Right atrium auricular region (tissue), 2 donors: ENCODE measurements at regions not wholly inside any gene's neighbourhood (a gene's known extent, or its start where the extent isn't known, plus 50 kb on each side); places are given as distances from the start of the nearest gene placed in this dataset.
A peak's percentile ranks its signal among the peaks of the same experiment; 100 is the strongest.

Source experiments
- DNase-seq: peaks from one replicate; pipeline ENCODE4 v3.0.0-alpha.2; 2019; ENCODE audit warnings: low spot score
- H3K27ac ChIP-seq, 2 donors: fragments of 200-600 bp; sonication (generic); 1 replicate in 1 of 2; 2 replicates in 1 of 2; pipeline ENCODE4 v1.5.1; 2016 to 2019
- H3K27me3 ChIP-seq, 2 donors: fragments of 200-600 bp; sonication (generic); one replicate each; pipeline versions ENCODE4 v1.5.1 to v1.6.0; 2017 to 2019
- H3K36me3 ChIP-seq: fragments of 200-600 bp; sonication (generic); one replicate; pipeline ENCODE4 v1.5.1; 2016
- H3K4me1 ChIP-seq, 2 donors: fragments of 200-600 bp; sonication (generic); one replicate each; pipeline versions ENCODE4 v1.5.1 to v1.6.0; 2017 to 2019
- H3K4me3 ChIP-seq, 2 donors: fragments of 200-600 bp; sonication (generic); 1 replicate in 1 of 2; 2 replicates in 1 of 2; pipeline ENCODE4 v1.5.1; 2017 to 2019; ENCODE audit warnings: mild to moderate bottlenecking in 1 of 2, moderate library complexity in 1 of 2
- H3K9me3 ChIP-seq, 2 donors: fragments of 200-600 bp; sonication (generic); one replicate each; pipeline ENCODE4 v1.5.1; 2019
- TF ChIP-seq, protein P1 (sequence below), 2 donors: fragments of 200-600 bp; sonication (generic); IDR thresholded peaks; one replicate each; pipeline ENCODE4 v1.5.1; 2019; ENCODE audit warnings: antibody characterized with exemption in 2 of 2

DNA sequence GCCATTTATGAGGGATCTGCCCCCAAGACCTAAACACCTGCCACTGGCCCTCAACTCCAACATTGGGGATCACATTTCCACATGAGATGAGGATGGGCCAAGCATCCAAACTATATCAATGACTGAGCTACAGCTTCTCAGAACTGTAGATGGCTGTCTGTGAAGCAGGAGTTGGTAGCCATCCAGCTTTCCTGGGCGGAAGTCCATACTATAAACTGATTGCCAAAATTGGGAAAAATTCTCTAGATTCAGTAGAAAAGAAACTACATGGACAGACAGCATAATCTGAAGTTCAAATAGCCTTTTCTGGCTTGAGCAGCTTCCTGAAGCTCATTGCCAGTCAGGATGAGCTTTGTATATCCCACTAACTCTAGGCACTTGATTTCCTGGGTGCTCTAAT, 214.7 kb upstream of the ZBTB20 start:
- Histone ChIP-seq H3K9me3 (no peaks in the 10 kb centered on the region), H3K4me1 (peaks cover 0 to 8% of the 10 kb centered on the region in 2 donors), H3K27ac (no peak overlapping the region), H3K27me3 (no peaks in the 10 kb centered on the region), H3K4me3 (no peak overlapping the region), H3K36me3 (no peaks in the 10 kb centered on the region)
- DNase-seq: no peak
- TF ChIP-seq, protein P1, sequence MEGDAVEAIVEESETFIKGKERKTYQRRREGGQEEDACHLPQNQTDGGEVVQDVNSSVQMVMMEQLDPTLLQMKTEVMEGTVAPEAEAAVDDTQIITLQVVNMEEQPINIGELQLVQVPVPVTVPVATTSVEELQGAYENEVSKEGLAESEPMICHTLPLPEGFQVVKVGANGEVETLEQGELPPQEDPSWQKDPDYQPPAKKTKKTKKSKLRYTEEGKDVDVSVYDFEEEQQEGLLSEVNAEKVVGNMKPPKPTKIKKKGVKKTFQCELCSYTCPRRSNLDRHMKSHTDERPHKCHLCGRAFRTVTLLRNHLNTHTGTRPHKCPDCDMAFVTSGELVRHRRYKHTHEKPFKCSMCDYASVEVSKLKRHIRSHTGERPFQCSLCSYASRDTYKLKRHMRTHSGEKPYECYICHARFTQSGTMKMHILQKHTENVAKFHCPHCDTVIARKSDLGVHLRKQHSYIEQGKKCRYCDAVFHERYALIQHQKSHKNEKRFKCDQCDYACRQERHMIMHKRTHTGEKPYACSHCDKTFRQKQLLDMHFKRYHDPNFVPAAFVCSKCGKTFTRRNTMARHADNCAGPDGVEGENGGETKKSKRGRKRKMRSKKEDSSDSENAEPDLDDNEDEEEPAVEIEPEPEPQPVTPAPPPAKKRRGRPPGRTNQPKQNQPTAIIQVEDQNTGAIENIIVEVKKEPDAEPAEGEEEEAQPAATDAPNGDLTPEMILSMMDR (IDR thresholded peaks at IDR 0.05): no peak

DNA sequence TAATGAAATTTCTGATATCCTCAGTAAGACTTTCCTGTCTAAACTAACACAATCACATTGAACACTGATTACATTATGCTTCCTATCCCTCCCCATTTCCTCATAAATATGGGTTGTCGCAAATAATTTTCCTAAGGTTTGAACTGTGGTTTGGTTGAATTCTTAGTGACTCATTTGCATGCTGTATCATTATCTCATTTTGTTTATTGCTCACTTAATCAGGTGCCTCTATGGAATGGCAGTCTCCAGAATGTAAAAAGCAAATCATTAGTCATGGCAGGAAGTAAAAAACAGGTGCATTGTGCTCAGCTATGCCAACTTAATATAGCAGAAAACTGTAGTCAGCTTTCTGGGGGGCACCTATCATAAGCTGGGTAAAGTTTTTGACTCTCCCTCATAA, 216.0 kb upstream of the ZBTB20 start:
- H3K4me3 ChIP-seq: no peak overlapping the region
- no peaks in the 10 kb centered on the region for H3K36me3 ChIP-seq
- H3K4me1 ChIP-seq: peaks cover 0 to 8% of the 10 kb centered on the region in 2 donors
- no peaks in the 10 kb centered on the region for H3K27me3 ChIP-seq
- no peak for DNase-seq
- no peaks in the 10 kb centered on the region for H3K9me3 ChIP-seq
- no peak overlapping the region for H3K27ac ChIP-seq
- TF ChIP-seq, protein P1 (IDR thresholded peaks at IDR 0.05): no peak

DNA sequence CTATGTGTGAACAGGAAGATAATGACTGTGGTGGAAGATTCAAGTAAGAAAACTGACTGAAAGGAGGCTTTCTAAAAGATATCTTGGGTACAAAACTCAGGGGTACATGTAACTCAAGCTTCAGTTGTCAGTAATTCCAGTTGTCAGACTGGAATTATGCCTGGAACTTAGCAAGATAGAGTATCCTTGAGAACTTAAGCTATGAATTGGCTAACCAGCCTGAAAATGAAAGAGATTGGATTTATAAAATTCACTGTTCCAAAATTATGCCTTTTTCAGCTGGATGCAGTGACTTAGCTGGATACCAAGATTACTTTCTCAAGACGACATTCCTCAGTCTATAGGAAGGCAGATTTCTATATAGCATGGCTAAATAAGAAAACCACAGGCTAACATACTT, 221.9 kb upstream of the ZBTB20 start:
- Histone ChIP-seq H3K9me3 (no peaks in the 10 kb centered on the region), H3K27ac (no peak overlapping the region), H3K27me3 (no peaks in the 10 kb centered on the region), H3K4me1 (no peaks in the 10 kb centered on the region), H3K4me3 (no peak overlapping the region), H3K36me3 (no peaks in the 10 kb centered on the region)
- TF ChIP-seq, protein P1 (IDR thresholded peaks at IDR 0.05): no peak
- no peak for DNase-seq

DNA sequence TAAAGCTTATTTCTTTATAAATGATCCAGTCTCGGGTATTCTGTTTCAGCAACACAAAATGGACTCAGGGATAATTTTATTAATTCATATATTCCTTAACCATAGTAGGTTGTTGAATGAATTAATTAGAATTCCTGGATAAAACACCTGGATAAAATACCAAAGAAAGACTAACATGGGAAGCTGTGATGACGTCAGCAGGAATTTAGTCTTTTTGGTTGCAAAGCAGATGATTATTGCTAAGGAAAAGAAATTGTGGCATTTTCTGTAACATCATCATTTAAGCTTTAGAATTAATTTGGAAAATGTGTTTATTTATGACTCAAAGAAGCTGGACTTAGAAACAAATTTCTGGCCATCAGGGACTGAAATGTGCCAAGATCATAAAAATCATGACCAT, 228.3 kb upstream of the ZBTB20 start:
- no peak for DNase-seq
- H3K4me1 ChIP-seq: no peaks in the 10 kb centered on the region
- no peaks in the 10 kb centered on the region for H3K9me3 ChIP-seq
- no peaks in the 10 kb centered on the region for H3K36me3 ChIP-seq
- no peak overlapping the region for H3K27ac ChIP-seq
- TF ChIP-seq, protein P1 (IDR thresholded peaks at IDR 0.05): no peak
- H3K4me3 ChIP-seq: no peak overlapping the region
- H3K27me3 ChIP-seq: no peaks in the 10 kb centered on the region

DNA sequence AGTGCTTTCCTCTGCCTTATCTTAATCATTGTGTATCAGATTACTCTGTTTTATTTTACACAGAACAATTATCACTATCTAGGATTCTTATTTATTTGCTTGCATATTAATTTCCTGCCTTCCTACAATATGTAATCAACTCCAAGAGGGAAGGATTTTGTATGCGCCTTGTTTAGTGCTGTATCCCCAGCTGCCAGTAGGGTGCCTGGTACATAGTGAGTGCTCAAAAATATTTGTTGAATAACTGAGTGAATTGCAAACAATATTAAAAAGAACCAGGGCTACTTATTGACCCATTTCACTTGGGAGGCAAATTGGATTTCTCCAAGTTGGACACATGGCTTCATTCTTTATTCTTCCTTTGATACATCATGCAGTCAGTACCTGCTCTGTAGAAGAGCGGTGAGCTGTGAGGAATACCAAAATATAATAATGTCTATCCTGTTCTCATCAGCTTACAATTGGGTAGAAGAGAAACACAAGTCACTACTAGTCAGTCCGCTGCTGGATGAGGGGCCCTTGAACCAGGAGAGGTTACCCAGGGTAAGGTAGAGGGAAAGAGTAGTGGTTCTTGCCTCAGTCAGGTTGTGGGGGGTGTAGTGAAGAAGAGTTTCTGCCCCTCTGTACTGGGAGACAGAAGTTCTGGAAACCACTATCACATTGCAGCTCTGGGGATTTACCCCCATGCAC, 233.9 kb upstream of the ZBTB20 start:
- TF ChIP-seq, protein P1 (IDR thresholded peaks at IDR 0.05): peak in 1 of 2 donors; percentile 24
- Histone ChIP-seq H3K27ac (peak overlapping the region in 1 of 2 donors; percentile 81), H3K27me3 (no peaks in the 10 kb centered on the region), H3K36me3 (no peaks in the 10 kb centered on the region), H3K9me3 (no peaks in the 10 kb centered on the region), H3K4me3 (no peak overlapping the region), H3K4me1 (peaks cover 0 to 7% of the 10 kb centered on the region in 2 donors)
- no peak for DNase-seq

DNA sequence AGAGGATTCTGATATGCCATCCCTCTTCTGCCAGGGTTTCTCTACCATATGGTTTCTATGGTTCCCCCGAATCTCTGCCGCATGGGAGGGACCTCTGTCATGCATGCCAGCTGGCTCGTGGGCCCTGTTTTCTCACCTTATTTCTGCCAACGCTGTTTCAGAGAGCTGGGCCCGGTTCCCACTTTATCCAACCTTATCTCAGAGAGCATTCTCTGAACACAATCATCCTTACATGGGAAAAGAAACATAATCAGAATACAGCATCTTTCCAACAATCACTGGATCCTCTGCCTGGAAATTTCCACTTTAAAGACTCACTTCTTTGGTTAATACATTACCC, 234.5 kb upstream of the ZBTB20 start:
- H3K27me3 ChIP-seq: no peaks in the 10 kb centered on the region
- TF ChIP-seq, protein P1 (IDR thresholded peaks at IDR 0.05): no peak
- no peaks in the 10 kb centered on the region for H3K36me3 ChIP-seq
- no peaks in the 10 kb centered on the region for H3K9me3 ChIP-seq
- DNase-seq: peak; percentile 60
- peaks cover 0 to 7% of the 10 kb centered on the region in 2 donors for H3K4me1 ChIP-seq
- no peak overlapping the region for H3K4me3 ChIP-seq
- H3K27ac ChIP-seq: peak overlapping the region; percentile 35 to 81
